ENCODE measurements at regions not wholly inside any gene's neighbourhood (a gene's known extent, or its start where the extent isn't known, plus 50 kb on each side); places are given as distances from the start of the nearest gene placed in this dataset.

GRCh38 chr6:94487371-94487770 lies 1068.0 kb upstream of the EPHA7 start:
- Histone ChIP-seq H3K27me3 (ENCODE audit: low read depth) (no peaks in the 10 kb centered on the region), H3K9me3 (no peaks in the 10 kb centered on the region), H3K27ac (no peak overlapping the region), H3K4me1 (no peaks in the 10 kb centered on the region), H3K4me3 (no peak overlapping the region), H3K36me3 (no peaks in the 10 kb centered on the region)
- intact Hi-C loops (cut with DNase I), result no loop called here
- ATAC-seq (no peak), DNase-seq (no peak)
- TF ChIP-seq CTCF (IDR thresholded peaks at IDR 0.05), result no peak

GRCh38 chr6:94478133-94479005 lies 1059.0 kb upstream of the EPHA7 start:
- Histone ChIP-seq H3K9me3 (peaks cover 11% of the 10 kb centered on the region), H3K27me3 (ENCODE audit: low read depth) (no peaks in the 10 kb centered on the region), H3K4me1 (no peaks in the 10 kb centered on the region), H3K27ac (no peak overlapping the region), H3K36me3 (no peaks in the 10 kb centered on the region), H3K4me3 (no peak overlapping the region)
- intact Hi-C loops (cut with DNase I), result no loop called here
- DNase-seq (no peak), ATAC-seq (no peak)
- TF ChIP-seq CTCF (IDR thresholded peaks at IDR 0.05), result no peak

- ATAC-seq (no peak), DNase-seq (no peak)
- intact Hi-C loops (cut with DNase I), result no loop called here
- Histone ChIP-seq H3K36me3 (no peaks in the 10 kb centered on the region), H3K27me3 (ENCODE audit: low read depth) (no peaks in the 10 kb centered on the region), H3K27ac (no peak overlapping the region), H3K4me1 (no peaks in the 10 kb centered on the region), H3K9me3 (no peaks in the 10 kb centered on the region), H3K4me3 (no peak overlapping the region)
- TF ChIP-seq CTCF (IDR thresholded peaks at IDR 0.05), result no peak
Observed at GRCh38 chr6:94468830-94469229, 1049.5 kb upstream of the EPHA7 start.

GRCh38 chr6:94464018-94464510 lies 1044.7 kb upstream of the EPHA7 start:
- TF ChIP-seq CTCF (IDR thresholded peaks at IDR 0.05), result no peak
- Histone ChIP-seq H3K4me3 (no peak overlapping the region), H3K27me3 (ENCODE audit: low read depth) (no peaks in the 10 kb centered on the region), H3K4me1 (no peaks in the 10 kb centered on the region), H3K36me3 (no peaks in the 10 kb centered on the region), H3K9me3 (no peaks in the 10 kb centered on the region), H3K27ac (no peak overlapping the region)
- intact Hi-C loops (cut with DNase I), result no loop called here
- ATAC-seq, result no peak
- no peak for DNase-seq

- intact Hi-C loops (cut with DNase I), result no loop called here
- no peaks in the 10 kb centered on the region for H3K36me3 ChIP-seq
- no peak overlapping the region for H3K27ac ChIP-seq
- no peaks in the 10 kb centered on the region for H3K4me1 ChIP-seq
- no peaks in the 10 kb centered on the region for H3K9me3 ChIP-seq
- ATAC-seq (no peak), DNase-seq (no peak)
- H3K27me3 ChIP-seq (ENCODE audit: low read depth), result no peaks in the 10 kb centered on the region
- TF ChIP-seq CTCF (IDR thresholded peaks at IDR 0.05), result no peak
- H3K4me3 ChIP-seq, result no peak overlapping the region
Observed at GRCh38 chr6:94463306-94463705, 1043.9 kb upstream of the EPHA7 start.
